GM19324 (cell line): ENCODE measurements at regions not wholly inside any gene's neighbourhood (a gene's known extent, or its start where the extent isn't known, plus 50 kb on each side); places are given as distances from the start of the nearest gene placed in this dataset.

Source experiments
- ATAC-seq: cut with Tn5 transposase; IDR thresholded peaks from one replicate; pipeline ENCODE4 v1.9.1; 2021; ENCODE audit warnings: mild to moderate bottlenecking, moderate library complexity; ENCODE audit not compliant: unreplicated experiment, low FRiP score

GRCh38 chr2:18503376-18504228 lies 56.9 kb downstream of the RDH14 start:
- ATAC-seq: no peak

GRCh38 chr2:18502142-18502541 lies 58.3 kb downstream of the RDH14 start:
- no peak for ATAC-seq

- ATAC-seq: no peak
Measured at GRCh38 chr2:18501729-18502128, 58.7 kb downstream of the RDH14 start.

- no peak for ATAC-seq
Measured at GRCh38 chr2:18501156-18501555, 59.3 kb downstream of the RDH14 start.

GRCh38 chr2:18500333-18500732 lies 60.1 kb downstream of the RDH14 start:
- ATAC-seq: no peak

- ATAC-seq: no peak
Measured at GRCh38 chr2:18498531-18498930, 61.9 kb downstream of the RDH14 start.

- no peak for ATAC-seq
Measured at GRCh38 chr2:18496516-18496915, 63.9 kb downstream of the RDH14 start.

- ATAC-seq: no peak
Measured at GRCh38 chr2:18495058-18495457, 65.4 kb downstream of the RDH14 start.

GRCh38 chr2:18492721-18493120 lies 67.7 kb downstream of the RDH14 start:
- ATAC-seq: no peak

- no peak for ATAC-seq
Measured at GRCh38 chr2:18491577-18491976, 68.9 kb downstream of the RDH14 start.

GRCh38 chr2:18490901-18491300 lies 69.6 kb downstream of the RDH14 start:
- ATAC-seq: no peak

- no peak for ATAC-seq
Measured at GRCh38 chr2:18487106-18487913, 73.1 kb downstream of the RDH14 start.

GRCh38 chr2:18484625-18485024 lies 75.8 kb downstream of the RDH14 start:
- no peak for ATAC-seq

GRCh38 chr2:18483896-18484295 lies 76.6 kb downstream of the RDH14 start:
- ATAC-seq: no peak

- no peak for ATAC-seq
Measured at GRCh38 chr2:18482666-18483065, 77.8 kb downstream of the RDH14 start.

- ATAC-seq: no peak
Measured at GRCh38 chr2:18479947-18480369, 80.5 kb downstream of the RDH14 start.

GRCh38 chr2:18477293-18477692 lies 83.2 kb downstream of the RDH14 start:
- no peak for ATAC-seq

GRCh38 chr2:18476484-18476883 lies 84.0 kb downstream of the RDH14 start:
- no peak for ATAC-seq

GRCh38 chr2:18475884-18476283 lies 84.6 kb downstream of the RDH14 start:
- no peak for ATAC-seq

GRCh38 chr2:18474700-18475099 lies 85.8 kb downstream of the RDH14 start:
- no peak for ATAC-seq
